Activated naive CD8-positive, alpha-beta T cell (primary cell): ENCODE measurements at regions not wholly inside any gene's neighbourhood (a gene's known extent, or its start where the extent isn't known, plus 50 kb on each side); places are given as distances from the start of the nearest gene placed in this dataset.

Experiments
- H3K27ac Mint-ChIP-seq: one replicate; pipeline ENCODE4 v1.8.0; 2021; ENCODE audit warnings: mixed read lengths
- H3K27me3 Mint-ChIP-seq: one replicate; pipeline ENCODE4 v1.8.0; 2021; ENCODE audit warnings: mixed read lengths
- H3K36me3 Mint-ChIP-seq: one replicate; pipeline ENCODE4 v1.8.0; 2021; ENCODE audit warnings: mixed read lengths
- H3K4me1 Mint-ChIP-seq: one replicate; pipeline ENCODE4 v1.8.0; 2021; ENCODE audit warnings: low read depth, mixed read lengths
- H3K4me3 Mint-ChIP-seq: one replicate; pipeline ENCODE4 v1.8.0; 2021; ENCODE audit warnings: mild to moderate bottlenecking, mixed read lengths
- H3K9me3 Mint-ChIP-seq: one replicate; pipeline ENCODE4 v1.8.0; 2021; ENCODE audit warnings: low read depth, mixed read lengths

DNA sequence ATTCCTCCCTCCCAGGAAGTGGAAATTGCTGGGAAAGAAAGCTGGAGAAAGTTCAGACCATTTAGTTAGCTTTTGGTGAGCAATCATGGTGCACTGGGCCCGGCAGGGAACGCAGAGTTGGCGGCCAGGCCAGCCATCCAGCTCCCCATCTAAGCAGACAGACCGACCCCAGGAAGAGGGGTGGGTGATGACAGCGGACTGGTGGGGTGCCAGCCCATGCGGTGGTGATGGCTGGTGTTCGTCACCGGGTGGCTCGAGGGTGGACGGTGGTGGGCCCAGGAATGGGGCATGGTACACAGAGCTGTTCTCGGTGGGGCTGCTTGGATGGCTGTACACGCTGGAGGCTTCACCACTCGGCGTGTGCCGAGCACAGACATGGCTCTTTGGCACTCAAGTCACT is 85.6 kb upstream of the ARAP3 start:
- Mint-ChIP-seq H3K4me3 (no peak overlapping the region), H3K4me1 (no peaks in the 10 kb centered on the region), H3K9me3 (peaks cover 4% of the 10 kb centered on the region), H3K36me3 (peaks cover 4% of the 10 kb centered on the region), H3K27ac (no peak overlapping the region), H3K27me3 (peaks cover 6% of the 10 kb centered on the region)

DNA sequence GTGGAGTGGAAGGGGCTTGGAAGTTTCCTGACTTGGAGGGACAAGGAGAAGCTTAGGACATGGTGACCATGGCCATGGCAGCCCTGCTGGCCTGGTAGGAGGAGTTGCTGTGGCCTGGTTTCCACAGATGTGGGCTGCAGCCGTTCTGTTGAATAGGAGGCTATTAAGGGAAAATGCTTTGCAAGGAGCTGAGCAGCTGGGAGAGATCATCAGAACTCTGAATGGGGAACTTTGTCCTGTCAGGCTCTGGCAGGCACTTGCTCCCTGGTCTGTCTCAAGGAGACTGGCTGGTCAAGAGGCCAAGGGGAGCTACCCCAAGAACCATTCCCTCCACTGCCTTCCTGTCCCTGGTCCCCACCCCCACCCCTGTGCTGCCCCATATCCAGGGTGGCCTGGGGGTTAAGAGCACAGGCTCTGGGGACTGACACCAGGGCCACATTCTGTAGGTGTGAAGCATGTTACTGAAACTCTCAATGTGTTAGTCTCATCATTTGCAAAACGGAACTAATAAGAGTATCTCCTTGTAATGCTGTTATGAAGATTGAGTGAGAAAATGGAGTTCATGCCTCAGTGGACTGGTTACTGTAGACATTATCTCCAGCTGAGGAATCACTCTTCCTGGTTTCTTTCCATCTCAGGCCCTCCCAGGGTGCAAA is 84.0 kb upstream of the ARAP3 start:
- H3K4me1 Mint-ChIP-seq = no peaks in the 10 kb centered on the region
- H3K27ac Mint-ChIP-seq = no peak overlapping the region
- peaks cover 10% of the 10 kb centered on the region for H3K27me3 Mint-ChIP-seq
- H3K4me3 Mint-ChIP-seq = no peak overlapping the region
- H3K9me3 Mint-ChIP-seq = peaks cover 4% of the 10 kb centered on the region
- H3K36me3 Mint-ChIP-seq = peaks cover 4% of the 10 kb centered on the region

DNA sequence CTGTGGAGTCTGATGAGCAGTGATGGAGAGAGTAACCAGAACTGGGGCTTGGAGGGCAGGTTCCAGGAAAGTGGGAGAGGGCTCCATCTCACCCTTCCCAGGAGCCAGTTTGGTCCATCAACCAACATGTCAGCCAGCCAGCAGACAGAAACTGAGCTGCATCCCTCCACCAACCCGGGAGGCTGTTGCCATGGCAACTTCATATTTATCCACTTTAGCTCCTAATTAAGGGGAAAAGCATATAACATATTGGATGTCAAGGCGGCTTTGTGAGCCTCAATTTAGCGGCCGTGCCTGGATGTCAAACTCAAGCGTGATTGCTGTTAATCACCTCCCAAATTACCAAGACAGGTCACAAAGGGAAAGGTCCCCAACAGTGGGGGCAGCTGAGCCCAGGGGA is 81.5 kb upstream of the ARAP3 start:
- Mint-ChIP-seq H3K9me3 (peaks cover 2% of the 10 kb centered on the region), H3K36me3 (peaks cover 1% of the 10 kb centered on the region), H3K27ac (no peak overlapping the region), H3K4me3 (no peak overlapping the region), H3K4me1 (peaks cover under 1% of the 10 kb centered on the region), H3K27me3 (peaks cover 14% of the 10 kb centered on the region)

DNA sequence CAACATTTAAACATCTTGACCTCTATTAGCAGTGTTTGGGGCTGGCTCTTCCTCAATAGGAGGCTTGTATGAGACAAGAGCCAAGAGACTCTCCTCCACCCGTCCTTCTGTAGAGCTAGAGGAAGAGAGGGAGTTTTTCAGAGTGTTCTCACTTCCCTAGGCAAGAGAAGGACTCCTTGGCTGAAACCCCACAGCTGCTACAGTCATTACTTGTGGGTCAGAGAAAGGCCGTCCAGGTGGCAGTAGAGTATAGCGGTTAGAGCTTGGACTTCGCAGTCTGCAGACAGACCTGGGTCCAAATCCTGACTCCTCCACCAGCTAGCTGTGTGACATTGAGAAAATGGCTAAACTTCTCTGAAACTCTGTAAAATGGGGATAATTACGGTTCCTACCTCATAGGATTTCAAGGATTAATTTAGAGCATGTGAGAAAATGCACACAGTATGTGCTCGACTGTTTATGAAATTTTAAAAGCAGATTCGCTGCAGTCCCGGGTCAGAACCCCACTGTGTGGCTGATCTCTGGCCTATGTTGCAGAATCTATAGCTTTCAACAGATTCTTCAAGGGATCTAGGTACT is 80.8 kb upstream of the ARAP3 start:
- peaks cover 6% of the 10 kb centered on the region for H3K4me1 Mint-ChIP-seq
- H3K36me3 Mint-ChIP-seq = no peaks in the 10 kb centered on the region
- peaks cover 20% of the 10 kb centered on the region for H3K27me3 Mint-ChIP-seq
- H3K27ac Mint-ChIP-seq = no peak overlapping the region
- H3K4me3 Mint-ChIP-seq = no peak overlapping the region
- H3K9me3 Mint-ChIP-seq = no peaks in the 10 kb centered on the region

DNA sequence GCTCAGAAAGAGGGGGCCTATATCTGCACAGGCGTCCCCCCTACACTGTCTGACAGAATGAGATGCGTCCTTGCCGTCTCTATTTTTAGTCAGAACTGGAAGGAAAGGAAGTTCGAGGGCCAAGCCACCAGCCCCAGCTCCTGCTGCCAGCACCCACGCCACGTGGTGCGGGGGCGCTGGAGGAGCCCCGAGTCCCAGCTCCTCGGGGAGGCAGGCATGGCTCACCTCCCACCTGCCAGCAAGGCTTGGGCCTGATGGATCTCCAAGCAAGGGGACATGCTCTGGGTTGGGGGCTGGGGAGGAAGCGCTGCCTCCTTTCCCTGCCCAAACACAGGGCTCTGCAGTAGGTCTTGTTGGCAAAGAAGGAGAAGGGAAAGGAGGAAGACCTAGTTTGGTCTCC is 80.3 kb upstream of the ARAP3 start:
- H3K36me3 Mint-ChIP-seq = no peaks in the 10 kb centered on the region
- H3K27me3 Mint-ChIP-seq = peaks cover 25% of the 10 kb centered on the region
- H3K9me3 Mint-ChIP-seq = no peaks in the 10 kb centered on the region
- no peak overlapping the region for H3K4me3 Mint-ChIP-seq
- H3K4me1 Mint-ChIP-seq = peaks cover 6% of the 10 kb centered on the region
- no peak overlapping the region for H3K27ac Mint-ChIP-seq

DNA sequence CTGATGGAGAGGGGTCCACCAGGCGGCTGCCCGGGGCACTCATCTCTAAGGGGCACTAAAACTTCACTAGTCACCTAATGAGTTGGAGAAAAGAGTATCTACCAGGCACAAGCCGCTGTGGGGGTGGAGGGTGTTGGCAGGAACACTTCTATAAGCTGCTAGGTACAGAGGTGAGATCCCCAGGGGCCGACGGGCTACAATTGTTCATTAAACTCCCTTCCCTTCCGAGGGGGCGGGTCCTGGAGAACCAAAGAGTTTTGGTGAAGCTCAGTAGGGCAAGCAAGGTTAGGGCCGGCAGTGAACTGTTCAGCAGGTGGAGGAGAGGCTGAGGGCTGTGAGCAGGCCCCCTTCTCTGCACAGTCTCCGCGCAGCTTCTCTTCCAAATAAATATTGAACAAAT is 78.7 kb upstream of the ARAP3 start:
- no peaks in the 10 kb centered on the region for H3K9me3 Mint-ChIP-seq
- H3K4me3 Mint-ChIP-seq = no peak overlapping the region
- H3K27me3 Mint-ChIP-seq = peaks cover 31% of the 10 kb centered on the region

DNA sequence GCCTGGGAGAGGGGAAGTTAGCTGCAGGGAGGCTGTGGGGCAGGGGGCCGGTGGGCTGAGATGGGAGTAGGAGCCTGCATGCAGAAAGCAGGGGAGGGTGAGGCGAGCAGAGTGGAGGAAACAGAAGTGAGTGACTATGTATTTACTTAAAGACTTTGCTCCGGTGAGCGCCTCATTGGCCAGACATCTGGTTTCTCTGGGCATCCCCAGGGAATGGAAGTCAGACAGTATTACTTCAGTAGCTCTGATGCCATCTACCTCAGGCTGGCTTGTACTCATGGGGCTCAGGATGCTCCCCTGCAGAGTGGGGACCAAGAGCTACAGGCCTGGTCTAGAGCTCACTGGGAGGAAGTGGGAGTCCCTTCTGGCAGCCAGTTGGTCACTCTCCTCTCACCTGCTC is 78.2 kb upstream of the ARAP3 start:
- Mint-ChIP-seq H3K4me1 (peaks cover 6% of the 10 kb centered on the region), H3K4me3 (no peak overlapping the region), H3K9me3 (no peaks in the 10 kb centered on the region), H3K27me3 (peaks cover 34% of the 10 kb centered on the region), H3K27ac (no peak overlapping the region), H3K36me3 (peaks cover 2% of the 10 kb centered on the region)

More for the DNA sequence above, 78.7 kb upstream of the ARAP3 start:
- H3K27ac Mint-ChIP-seq = no peak overlapping the region
- peaks cover 2% of the 10 kb centered on the region for H3K36me3 Mint-ChIP-seq
- peaks cover 6% of the 10 kb centered on the region for H3K4me1 Mint-ChIP-seq

DNA sequence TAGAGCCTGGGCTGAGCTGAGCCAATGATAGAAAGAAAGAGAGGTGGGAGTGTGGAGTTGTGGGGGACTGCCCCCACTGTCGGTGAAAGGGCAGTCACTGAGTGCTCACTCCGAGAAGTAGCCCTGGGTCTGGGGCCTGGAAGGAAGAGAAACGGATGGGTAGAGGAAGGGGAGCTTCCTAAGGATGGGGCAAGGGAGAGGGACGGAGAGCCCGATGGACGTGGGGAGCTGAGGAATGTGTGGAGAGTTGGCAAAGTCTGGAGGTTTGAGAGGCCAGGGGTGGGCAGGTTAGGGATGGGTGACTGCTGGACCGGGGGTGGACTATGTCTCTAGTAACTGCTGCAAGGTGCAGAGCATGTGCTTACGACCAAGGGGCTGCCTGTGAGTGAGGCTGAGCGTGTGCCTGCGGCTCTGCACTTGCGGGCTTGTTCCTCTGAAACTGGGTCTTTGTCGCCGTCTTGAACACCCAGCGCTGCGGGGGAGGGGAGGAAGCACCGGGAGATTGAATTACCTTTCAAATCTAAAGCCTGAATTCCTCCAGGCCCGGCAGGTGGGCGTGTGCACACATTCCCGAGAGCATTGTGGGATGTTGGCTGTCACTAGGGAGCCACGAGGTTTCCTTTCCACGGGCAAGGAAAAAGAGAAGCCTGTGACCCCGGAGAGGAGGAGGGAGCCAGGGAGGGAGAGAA is 76.4 kb upstream of the ARAP3 start:
- H3K36me3 Mint-ChIP-seq = peaks cover 2% of the 10 kb centered on the region
- no peak overlapping the region for H3K4me3 Mint-ChIP-seq
- peaks cover 40% of the 10 kb centered on the region for H3K27me3 Mint-ChIP-seq
- H3K27ac Mint-ChIP-seq = no peak overlapping the region
- H3K4me1 Mint-ChIP-seq = peaks cover 6% of the 10 kb centered on the region
- H3K9me3 Mint-ChIP-seq = no peaks in the 10 kb centered on the region

DNA sequence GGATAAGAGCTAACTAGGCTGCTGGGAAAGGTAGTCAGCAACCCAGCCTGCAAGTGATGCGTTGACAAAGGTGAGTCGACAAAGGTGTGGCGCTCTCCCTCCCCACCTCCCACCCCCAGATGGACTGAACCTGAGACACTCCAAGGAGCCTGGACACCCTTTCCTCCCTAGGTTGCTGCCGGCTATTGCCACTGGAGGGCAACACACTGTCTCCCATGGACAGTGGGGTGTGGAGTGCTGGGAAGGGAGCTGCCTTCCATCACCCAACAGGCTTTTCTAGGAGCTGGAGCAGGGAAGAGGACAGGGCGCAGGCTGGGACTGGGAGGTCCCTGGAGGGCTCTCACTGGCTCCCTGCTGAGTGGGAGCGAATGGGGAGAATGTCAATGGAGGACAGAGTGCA is 75.4 kb upstream of the ARAP3 start:
- H3K27ac Mint-ChIP-seq = no peak overlapping the region
- no peaks in the 10 kb centered on the region for H3K9me3 Mint-ChIP-seq
- peaks cover 38% of the 10 kb centered on the region for H3K27me3 Mint-ChIP-seq
- H3K36me3 Mint-ChIP-seq = peaks cover 2% of the 10 kb centered on the region
- H3K4me1 Mint-ChIP-seq = peaks cover 6% of the 10 kb centered on the region
- no peak overlapping the region for H3K4me3 Mint-ChIP-seq

DNA sequence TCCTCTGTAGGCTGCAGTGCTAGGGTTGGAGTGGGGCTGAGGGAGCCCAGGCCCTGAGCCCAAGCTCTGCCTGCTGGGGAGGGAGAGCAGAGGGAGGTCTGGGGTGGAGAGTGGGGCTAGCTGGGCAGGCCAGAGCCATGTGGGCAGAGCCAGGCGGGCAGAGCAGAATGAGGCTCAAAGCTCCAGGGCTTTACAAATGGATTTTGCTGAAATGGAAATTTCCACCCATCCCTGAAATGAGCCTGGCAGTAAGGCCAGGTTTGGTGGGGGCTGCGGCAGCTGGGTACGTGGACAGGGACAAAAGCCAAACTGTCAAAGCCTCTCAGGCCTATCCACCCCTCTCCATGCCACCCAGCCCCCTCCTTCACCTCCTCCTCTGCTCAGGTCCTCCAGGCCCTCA is 74.2 kb upstream of the ARAP3 start:
- peaks cover 46% of the 10 kb centered on the region for H3K27me3 Mint-ChIP-seq
- H3K9me3 Mint-ChIP-seq = no peaks in the 10 kb centered on the region
- no peak overlapping the region for H3K27ac Mint-ChIP-seq
- no peak overlapping the region for H3K4me3 Mint-ChIP-seq
- H3K36me3 Mint-ChIP-seq = peaks cover 2% of the 10 kb centered on the region
- peaks cover 6% of the 10 kb centered on the region for H3K4me1 Mint-ChIP-seq

DNA sequence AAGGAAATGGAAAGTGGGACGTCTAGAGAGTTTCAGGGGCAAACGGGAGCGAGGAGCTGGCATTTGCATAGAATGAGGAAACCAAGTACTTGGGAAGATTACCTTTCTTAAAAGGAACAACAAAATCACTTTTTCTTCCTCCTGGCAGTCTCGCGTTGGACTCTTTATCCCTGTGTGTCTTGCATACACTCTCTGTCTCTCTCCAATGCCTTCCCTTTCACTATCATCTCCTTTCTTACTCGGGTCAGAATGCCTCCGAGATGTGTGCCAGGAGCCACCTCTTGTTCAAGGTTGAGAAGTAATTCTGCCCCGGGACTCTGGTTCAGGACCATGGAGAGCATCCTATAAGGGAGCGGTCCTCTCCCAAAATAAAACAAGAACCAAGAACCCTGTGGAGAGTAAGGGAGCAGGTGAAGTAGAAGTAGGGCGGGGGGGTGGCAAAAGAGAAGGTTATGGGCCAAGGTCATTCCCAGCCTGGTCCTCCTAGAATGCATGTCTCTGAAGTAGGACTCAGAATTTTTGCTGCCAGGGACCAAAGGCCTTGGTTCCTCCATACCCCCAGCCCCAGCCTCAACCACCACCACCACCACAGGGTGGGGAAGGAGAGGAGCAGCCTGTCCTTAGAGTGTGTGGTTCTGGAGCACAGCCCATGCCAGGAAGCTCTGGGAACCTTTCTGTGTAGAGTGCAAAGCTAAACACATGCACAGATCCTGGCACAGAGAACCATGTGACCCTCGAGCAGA is 72.1 kb upstream of the ARAP3 start:
- Mint-ChIP-seq H3K4me1 (peaks cover 6% of the 10 kb centered on the region), H3K27me3 (peaks cover 51% of the 10 kb centered on the region), H3K4me3 (no peak overlapping the region), H3K36me3 (peaks cover 2% of the 10 kb centered on the region), H3K27ac (no peak overlapping the region), H3K9me3 (no peaks in the 10 kb centered on the region)

DNA sequence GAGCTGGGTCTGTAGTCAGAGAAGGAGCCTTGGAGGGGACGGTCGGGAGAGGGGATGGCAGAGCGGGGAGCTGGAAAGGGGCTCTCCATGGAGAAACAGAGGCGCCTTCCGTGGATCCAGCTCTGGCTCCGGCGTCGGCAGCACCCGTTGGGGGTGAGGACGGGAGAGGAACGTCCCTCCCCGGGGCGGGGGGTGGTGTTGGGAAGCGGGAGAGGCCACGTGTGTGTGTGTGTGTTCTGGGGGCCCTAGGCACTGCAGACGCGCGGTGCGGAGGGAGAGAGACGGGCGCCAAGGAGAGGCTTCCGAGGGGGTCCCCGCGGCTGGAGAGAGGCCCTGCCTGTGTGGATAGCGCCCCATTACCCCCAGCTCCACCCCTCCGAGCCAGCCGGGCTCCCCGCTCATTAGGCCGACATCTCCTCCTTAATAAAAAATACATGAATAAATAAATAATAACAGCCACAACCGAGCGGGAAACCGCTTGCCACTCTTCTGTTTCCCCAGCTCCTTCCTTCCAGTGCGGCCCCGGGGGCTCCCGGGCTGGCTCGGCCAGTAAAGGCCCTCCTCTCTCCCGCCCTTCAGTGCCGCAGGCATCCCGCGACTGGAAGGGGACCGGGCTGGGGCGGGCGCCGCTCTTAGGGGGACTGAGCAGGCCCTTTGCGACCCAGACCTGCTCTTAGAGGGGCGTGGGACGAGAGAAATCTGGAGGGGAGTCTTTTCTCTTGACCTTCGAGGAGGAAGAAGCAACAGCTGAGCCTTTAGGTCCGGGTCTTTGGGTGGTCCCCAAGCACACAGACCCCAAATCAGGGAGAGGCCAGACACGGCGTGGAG is 71.3 kb upstream of the ARAP3 start:
- no peak overlapping the region for H3K4me3 Mint-ChIP-seq
- no peaks in the 10 kb centered on the region for H3K9me3 Mint-ChIP-seq
- H3K4me1 Mint-ChIP-seq = peaks cover 3% of the 10 kb centered on the region
- peaks cover 49% of the 10 kb centered on the region for H3K27me3 Mint-ChIP-seq
- H3K27ac Mint-ChIP-seq = no peak overlapping the region
- peaks cover 2% of the 10 kb centered on the region for H3K36me3 Mint-ChIP-seq

DNA sequence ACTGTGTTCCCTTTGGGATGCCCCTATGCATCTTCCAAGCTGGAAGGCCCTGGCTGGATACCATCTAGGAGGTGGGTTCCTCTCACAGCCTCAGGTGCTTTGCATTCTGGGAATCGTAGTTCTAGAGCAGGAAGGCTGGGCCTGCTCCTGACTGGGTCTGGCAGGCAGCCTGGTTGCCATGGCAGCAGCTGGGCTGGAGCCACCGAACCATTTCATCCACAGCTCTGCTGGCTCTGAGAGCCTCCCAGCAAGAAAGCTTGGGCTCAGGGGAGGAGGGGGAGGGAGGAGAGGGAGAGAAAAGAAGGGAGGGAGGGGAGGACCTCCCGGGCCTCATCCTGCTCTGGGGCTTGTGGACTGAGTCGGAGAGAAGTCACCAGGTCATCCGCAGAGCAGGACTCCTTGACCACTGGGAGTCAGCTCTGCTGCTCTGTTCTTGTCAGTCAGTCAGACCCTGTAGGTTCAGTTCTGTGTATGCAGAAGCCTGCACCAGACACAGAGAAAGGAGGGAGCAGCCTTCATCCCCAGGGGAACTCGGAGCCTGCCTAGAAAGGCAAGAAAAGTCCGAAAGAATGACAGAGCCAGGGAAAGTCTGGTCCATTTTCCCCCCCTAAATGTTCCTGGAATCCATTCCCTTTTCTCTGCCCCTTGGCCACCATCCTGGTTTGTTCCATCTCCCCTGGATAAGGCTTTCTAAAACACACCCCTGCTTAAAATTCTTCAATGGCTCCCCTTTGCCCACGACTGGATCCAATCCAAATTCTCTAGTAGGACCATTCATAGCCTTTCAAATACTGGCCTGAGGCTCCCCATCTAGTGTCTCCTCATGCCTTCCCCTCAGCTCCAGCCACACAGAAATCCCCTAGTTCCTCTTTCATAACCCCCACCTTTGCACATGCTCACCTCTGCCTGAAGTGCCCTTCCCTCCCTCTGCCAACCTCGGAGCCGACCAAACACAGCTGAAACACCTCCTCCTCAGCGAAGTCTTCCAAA is 65.4 kb upstream of the ARAP3 start:
- Mint-ChIP-seq H3K9me3 (no peaks in the 10 kb centered on the region), H3K4me3 (no peak overlapping the region), H3K4me1 (no peaks in the 10 kb centered on the region), H3K27me3 (peaks cover 41% of the 10 kb centered on the region), H3K36me3 (no peaks in the 10 kb centered on the region), H3K27ac (no peak overlapping the region)

DNA sequence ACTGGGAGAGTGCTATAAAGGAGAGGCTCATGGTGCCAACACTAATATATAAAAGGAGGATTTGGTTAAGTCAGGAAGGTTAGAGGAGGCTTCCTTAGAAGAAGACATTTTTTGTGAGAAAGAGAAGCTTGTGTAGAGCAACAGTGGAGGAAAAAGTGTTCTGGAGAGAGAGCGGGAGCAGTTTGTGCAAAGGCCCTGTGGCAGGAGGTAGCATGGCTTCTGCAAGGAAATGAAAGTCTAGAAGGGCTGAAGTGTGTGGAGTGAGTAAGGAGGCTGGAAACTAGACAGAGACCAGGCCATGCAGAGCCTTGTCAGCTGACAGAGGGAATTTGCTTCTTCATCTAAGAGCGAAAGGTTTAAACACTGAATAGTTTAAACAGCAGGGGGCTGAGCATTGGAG is 64.4 kb upstream of the ARAP3 start:
- H3K4me3 Mint-ChIP-seq = no peak overlapping the region
- H3K27ac Mint-ChIP-seq = no peak overlapping the region
- H3K9me3 Mint-ChIP-seq = no peaks in the 10 kb centered on the region
- peaks cover 32% of the 10 kb centered on the region for H3K27me3 Mint-ChIP-seq
- no peaks in the 10 kb centered on the region for H3K36me3 Mint-ChIP-seq
- no peaks in the 10 kb centered on the region for H3K4me1 Mint-ChIP-seq
